GM18520 (cell line): ENCODE measurements at regions not wholly inside any gene's neighbourhood (a gene's known extent, or its start where the extent isn't known, plus 50 kb on each side); places are given as distances from the start of the nearest gene placed in this dataset.
"Not testable (repeated sequence)": the region's sequence is repeated elsewhere in the genome, so short reads cannot be mapped to it uniquely, and the experiment has no call there.

ENCODE experiments used
- ATAC-seq: cut with Tn5 transposase; IDR thresholded peaks from one replicate; pipeline ENCODE4 v1.9.1; 2021; ENCODE audit not compliant: unreplicated experiment

DNA sequence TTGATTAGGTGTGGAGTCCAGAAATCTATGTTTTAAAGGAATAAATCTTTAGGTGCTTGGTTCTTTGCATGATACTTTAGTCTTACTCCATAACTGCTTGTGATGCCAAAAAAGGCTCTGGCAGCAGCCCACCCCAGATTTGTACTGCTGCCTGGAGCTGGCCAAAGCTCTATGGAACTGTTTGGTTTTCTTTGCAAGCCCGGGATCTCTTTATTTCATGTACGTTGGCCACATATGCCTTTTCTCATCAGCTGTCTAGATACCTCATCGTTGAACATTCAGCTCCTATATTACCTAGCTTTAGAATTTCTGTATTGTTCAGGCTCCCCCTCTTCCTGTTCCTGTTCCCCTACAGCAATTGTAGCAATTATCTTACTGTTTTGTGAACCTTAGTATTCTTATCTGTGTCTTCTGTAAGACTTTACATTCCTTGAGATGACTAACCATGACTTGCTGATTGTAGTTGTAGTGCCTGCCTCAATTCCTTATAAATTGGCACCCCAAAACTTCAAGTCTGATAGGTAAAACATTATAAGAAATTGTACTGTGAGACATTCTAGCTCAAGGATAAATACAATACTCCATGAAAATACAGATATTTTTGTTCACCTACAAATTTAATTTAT is 199.4 kb upstream of the GPRIN3 start:
- ATAC-seq = no peak

DNA sequence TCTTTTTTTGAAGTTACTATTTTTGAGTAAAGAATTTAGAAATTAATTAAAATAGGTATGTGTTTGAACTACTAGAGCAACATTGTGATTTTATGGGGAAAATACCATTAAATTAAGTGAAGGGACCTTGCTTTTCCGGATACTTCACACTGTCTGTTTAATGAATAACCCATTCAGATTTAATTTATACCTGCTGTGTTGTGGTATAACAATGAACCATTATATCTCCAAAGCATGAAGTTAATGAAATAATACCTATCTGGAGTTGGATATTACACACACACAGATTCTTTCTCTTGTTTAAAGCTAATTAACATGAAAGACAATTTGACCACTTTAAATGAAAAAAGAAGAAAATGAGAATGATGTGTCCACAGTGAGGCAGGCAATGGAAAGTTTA is 195.0 kb upstream of the GPRIN3 start:
- no peak for ATAC-seq

DNA sequence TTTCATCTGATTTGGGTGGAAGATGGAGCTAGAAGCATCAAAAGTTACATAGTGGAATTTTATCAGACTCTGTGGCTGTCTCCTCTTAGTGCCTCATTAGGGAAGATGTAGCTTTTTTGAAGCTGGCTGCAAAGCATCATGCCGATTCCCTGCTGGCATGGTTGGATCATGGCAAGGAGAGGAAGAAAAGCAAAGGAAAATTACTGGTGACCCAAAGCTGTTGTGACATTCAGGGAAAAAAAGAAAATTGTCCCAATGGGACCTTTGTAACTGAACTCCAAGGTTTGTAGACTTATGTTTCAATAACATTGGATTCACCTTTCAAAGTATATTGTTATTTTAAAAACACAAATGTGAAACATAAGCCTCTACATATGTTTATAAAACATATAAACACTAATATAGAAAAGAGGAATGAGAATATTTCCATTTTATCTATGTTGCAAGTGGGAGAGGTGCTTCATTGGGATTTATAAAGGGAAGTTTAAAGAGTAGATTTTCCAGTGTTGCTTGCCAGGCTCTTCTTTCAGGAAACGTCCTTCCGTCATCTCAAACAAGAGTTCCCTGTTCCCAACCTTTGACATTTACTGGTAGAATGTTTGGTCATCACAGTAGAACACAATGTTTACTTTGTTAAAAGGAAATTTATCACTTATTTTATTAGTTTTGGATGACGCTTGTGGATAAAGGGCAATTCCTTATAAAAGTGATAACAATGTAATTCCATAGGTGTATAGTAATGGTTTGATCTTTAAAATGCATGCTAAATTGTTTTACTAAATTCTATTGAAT is 190.1 kb upstream of the GPRIN3 start:
- ATAC-seq = no peak

DNA sequence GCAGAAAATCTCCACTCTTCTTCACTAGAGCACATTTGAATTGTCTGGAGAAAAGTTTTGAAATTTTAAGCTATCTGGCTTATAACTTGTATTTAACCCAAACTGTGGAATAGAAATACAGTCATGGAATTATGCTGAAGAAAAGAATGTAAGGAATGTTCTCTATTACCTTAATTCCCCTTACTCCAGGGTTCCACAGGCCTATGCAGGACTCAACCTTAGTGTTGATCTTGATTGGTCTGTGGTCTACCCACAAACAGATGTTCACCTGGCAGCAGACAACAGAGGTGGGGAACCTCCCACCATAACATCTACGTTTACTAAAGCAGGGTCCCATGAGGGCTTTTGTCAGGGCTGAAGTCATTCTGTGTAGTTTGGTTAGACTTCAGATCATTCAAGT is 189.3 kb upstream of the GPRIN3 start:
- ATAC-seq = no peak

DNA sequence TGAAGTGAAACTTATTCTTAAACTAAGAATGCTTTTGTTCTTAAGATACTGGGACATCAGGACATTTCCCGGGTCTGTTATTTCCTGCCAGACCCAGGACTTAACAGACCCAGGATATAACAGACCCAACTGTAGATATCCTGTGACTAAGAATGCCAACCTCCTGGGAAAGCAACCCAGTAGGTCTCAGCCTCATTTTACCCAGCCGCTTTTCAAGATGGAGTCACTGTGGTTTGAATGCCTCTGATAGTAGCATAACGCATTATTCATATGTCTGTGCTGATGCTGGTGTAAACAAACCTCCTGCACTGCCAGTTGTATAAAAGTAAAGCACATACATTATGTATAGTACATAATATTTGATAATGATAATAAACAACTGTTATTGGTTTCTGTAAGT is 185.8 kb upstream of the GPRIN3 start:
- no peak for ATAC-seq

DNA sequence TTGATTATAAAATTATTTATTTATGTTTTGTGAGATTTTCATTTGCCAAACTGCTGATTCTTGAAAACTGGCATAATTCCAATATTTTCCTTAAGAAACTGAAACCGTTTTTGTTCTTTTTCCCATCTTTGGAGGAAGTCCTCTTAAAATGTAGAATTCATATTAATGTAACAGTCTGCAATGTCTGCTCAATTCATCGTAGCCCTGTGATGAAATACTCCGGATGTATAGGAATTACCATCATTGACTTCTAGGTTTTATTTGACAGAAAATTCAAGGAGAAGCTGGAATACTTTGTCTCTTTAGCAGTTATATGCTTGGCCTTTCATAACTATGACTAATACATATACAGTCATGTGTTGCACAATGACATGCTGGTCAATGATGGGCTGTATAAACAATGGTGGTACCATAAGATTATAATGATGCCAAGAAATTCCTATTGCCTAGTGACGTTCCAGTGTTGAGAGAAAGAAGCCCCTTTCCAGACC is 185.0 kb upstream of the GPRIN3 start:
- ATAC-seq = no peak

DNA sequence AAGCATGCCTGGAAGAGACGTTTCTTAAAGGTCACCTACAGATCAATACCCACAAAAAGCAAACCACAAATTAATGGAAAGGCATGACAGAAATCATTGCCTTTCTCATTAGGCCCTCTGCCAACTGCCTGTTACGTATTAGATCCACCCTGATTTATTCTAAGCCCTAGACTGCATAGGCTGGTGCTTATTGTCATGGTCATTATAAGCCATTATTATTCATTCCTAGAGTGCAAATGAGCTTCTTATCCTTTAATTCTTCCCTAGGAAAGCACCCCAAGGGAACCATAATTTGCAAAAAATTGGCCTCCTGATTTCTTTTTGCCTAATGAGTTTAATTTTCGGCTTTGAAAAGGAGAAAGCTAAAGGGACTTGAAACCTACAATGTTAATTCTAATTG is 184.2 kb upstream of the GPRIN3 start:
- ATAC-seq = no peak

DNA sequence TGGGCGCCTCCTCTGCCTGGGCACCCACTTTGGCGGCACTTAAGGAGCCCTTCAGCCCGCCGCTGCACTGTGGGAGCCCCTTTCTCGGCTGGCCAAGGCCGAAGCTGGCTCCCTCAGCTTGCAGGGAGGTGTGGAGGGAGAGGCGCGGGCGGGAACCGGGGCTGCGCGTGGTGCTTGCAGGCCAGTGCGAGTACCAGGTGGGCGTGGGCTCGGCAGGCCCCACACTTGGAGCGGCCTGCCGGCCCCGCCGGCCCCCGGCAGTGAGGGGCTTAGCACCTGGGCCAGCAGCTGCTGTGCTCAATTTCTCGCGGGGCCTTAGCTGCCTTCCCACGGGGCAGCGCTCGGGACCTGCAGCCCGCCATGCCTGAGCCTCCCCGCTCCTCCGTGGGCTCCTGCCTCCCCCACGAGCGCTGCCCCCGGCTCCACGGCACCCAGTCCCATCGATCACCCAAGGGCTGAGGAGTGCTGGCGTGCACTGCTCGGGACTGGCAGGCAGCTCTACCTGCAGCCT is 182.4 kb upstream of the GPRIN3 start:
- ATAC-seq = not testable (repeated sequence)

DNA sequence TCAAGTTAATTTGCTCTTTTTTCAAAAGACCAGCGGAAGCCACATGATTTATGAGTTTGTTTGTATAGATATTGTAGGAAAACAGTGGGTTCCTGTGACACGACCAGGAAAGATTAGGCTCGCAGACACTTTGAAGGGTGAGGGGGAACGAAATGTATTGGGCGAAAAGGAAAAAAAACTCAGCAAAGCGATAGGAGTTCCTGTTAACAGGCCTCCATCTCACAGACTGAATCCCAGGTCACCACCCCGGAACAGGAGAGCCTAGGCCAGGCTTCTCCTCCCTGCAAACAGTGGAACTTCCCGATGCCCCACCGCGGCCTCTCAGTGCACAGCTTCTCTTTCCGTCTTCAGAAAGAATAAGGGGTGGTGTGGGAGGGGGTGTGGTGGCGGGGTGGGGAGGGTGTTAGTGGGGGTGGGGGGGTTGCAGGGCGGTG is 181.8 kb upstream of the GPRIN3 start:
- ATAC-seq = no peak

DNA sequence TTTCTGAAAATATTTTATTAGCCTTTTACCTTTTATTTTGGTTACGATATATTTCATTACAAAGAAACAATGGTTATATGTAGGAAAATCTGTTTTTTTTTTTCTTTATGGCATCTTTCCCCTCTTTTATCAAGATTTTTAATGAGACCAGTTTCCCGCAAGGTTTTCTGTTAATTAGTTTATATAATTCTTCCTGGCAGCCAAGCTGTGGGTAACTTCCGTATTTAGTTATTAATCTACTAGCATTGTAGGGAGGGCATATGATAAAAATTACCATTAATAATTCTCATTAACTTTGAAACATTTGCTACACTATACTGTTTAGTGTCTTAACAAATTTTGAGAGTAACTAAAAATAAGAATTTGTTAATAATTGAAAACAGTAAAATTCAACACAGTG is 181.1 kb upstream of the GPRIN3 start:
- ATAC-seq = no peak

DNA sequence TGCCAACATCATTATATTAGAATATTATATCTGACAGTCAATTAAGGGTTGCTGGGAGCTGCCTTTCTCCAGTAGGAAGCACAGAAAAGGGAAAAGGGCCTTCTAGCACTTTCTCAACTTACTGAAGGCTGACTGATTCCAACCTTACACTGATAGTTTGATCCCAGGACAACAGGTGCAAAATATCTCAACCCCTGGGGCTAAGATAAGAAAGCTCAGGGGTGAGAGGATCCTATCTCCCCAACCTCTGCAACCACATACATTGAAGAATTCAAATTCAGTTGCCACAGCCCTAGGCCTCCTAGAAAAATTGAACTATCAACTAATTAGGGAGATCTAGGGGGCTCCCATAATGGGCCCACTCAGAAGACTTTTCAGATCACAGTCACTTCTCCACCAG is 179.1 kb upstream of the GPRIN3 start:
- ATAC-seq = no peak

DNA sequence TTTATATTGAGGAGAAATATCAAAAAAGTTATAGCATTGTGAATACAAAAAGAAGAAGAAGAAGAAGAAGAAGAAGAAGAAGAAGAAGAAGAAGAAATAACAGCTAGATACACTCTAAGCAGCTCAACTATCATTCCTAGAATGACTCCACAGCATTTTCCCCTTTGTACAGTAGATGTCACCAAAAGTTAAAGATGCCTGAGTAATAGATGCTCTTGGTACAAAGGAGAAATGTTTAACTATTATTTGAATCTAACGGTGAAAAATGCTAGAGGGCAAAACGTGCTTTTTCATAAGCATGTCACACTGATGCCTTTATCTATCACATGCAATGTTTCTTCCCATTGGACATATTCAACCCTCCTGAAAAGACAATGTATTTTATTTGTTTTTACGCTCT is 178.4 kb upstream of the GPRIN3 start:
- no peak for ATAC-seq

DNA sequence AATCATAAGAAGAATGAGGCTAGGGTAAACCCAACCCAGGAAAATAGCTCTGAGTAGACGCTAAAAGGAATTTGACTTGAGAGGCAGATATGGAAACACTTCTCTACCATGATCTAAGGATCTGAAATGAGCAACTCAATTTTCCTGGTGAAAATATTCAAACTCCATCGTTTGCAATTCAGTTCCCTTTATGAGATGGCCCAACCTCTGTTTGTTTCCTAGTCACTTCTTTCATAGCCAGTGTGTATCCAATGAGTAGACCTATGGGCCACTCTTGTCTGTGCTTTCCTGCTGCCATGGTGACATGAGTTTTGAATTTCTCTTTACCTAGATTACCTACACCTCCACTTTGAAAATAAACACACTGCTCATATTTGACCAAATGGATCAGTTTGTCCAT is 176.2 kb upstream of the GPRIN3 start:
- no peak for ATAC-seq

DNA sequence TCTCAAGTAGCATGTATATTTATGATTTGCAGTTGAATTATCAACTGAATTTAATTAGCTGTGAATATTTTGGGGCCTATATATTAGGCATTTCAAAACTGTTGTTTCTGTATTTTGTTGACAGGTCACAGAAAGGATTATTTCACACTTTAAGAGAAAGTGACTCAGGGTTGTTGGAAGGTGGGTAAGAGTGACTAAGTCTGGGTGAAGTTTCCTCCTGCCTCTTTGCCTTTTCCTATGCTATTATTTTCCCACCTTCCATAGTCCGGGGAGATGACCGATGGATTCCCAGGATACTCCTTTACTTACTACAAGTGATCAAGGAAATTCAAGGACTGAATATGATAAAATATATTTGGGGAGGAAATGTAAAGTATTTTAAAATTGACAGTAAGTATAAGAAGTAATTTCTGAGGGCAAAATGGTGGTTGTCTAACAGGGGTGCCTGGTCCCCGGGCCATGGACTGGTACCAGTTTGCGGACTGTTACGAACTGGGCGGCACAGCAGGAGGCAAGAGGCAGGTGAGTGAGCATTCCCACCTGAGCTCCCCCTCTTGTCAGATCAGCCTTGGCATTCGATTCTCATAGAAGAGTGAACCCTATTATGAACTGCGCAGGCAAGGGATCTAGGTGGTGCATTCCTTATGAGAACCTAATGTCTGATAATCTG is 175.5 kb upstream of the GPRIN3 start:
- no peak for ATAC-seq

DNA sequence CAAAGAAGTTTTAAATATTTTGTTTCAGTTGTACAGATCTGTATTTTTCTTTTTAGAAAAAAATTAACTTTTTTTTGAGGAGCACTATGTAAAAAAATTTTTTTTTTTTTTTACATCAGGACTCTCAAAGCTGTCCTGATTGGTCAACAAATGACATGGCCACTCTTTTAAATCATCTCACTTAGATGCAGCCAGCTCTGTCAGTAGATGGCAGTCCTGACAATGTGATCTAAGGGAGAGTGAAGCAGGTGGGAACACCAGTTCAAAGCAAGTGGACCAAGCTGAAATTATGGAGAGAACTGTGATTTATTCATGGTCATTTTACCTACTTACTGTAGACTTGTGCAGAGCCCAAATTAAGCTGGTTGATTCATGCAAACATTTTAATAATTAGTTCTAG is 174.7 kb upstream of the GPRIN3 start:
- peak; percentile 48 for ATAC-seq

DNA sequence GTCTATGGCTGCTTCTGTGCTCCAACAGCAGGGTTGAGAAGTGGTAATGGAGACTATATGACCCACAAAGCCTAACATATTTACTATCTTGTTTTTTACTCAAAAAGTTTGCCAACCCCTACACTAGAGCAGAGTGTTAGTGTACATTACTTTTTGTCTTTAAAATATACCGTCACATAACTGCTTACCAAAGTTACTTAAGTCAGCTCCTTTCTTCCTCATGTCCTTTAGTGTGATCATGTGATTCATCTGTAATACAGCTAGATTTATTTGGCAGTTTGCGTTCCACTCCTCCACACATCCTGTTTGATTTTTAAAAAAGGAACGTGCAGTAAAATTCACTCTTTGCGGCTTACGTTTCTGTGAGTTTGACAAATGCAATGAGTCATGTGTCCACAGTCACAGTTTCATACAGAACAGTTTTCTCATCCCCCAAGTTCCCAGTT is 162.4 kb upstream of the GPRIN3 start:
- ATAC-seq = peak; percentile 70

DNA sequence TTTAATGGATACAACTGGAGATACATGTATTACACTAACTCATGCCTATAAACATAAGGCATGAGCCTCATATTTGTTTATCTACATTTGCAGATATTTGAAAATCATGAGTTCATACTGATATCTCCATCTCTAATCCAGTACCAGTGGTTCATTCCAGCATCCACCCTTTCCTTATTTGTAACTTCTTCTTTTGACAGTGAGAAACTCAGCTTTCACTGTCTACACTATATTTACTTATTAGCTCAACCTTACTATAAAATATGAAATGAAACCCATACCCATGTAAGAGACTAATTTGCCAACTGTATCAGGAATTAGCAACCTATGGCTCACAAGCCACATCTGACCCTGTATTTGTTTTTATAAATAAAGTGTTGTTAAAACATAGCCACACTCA is 161.9 kb upstream of the GPRIN3 start:
- no peak for ATAC-seq

DNA sequence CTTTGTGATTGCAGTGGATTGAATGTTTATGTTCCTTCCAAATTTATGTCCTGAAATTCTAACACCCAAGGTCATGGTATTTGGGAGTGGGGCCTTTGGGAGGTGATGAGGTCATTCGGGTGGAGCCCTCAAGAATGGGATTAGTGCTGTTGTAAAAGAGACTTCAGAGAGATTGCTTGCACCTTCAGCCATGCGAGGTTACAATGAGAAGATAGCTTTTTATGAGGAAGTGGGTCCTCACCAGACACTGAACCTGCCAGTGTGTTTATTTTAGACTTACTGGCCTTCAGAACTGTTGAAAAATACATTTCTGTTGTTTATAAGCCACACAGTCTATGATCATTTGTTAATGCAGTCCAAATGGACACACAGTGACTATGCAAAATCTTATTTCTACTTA is 161.0 kb upstream of the GPRIN3 start:
- no peak for ATAC-seq

DNA sequence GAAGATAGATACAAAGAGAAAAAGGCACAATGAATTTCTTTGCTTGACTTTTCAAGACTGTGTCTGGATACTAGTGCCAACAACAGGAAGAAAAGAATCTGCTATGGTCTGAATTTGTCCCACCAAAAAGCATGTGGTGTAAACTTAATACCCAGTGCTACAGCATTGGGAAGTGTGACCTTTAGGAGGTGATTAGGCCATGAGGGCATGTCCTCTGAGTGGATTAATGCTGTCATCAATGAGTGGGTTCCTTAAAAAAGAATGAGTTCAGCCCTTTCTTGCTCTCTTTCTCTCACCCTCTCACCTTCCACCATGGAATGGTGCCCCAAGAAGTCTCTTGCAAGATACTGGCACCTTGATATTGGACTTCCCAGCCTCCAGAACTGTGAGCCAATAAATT is 155.7 kb upstream of the GPRIN3 start:
- no peak for ATAC-seq

DNA sequence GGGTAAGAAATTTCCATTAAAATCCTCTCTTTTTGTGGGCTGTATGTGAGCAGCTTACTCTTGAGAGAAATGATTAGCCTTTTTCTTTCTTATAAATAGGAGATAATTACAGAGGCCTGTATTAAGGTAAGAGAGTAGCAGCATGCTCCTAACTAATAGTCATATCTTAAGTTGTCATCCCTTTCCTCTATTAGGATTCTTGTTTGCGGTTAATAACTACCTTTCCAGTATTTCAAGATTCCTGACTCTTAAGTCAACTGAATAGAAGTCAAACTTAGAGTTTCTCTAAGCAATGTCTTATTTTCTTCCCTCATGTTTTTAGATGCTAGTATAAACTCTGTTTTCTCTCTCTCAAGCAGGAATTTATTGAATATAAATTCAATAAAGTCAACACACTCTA is 139.9 kb upstream of the GPRIN3 start:
- no peak for ATAC-seq

DNA sequence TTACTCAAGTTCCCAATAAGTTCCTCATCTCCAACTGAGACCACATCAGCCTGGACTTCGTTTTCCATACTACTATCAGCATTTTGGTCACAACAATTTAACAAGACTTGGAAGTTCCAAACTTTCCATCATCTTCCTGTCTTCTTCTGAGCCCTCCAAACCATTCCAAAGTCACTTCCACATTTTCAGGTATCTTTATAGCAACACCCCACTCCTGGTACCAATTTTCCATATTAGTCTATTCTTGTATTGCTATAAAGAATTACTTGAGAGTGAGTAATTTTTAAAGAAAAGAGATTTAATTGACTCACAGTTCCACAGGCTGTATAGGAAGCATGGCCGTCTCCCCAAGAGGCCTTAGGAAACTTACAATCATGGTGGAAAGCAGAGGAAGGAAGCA is 138.6 kb upstream of the GPRIN3 start:
- no peak for ATAC-seq

DNA sequence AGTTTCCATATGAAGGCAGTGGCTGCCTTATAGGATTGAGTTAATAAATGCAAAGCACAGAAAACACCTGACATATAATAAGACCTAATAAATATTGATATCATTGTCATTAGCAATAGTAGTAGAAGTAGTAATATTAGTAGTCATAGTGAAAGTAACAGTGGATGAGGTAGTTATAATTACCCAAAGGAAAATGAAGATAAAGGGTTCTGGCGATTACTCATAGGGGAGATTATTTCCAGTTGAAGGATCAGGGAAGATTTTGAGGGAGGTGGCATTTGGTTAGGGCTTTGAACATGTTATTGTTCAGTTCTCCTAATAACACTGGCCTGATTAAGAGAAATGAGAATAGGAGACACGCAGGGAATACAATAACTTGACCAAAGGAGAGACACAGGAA is 131.9 kb upstream of the GPRIN3 start:
- no peak for ATAC-seq
